ENCODE measurements at regions not wholly inside any gene's neighbourhood (a gene's known extent, or its start where the extent isn't known, plus 50 kb on each side); places are given as distances from the start of the nearest gene placed in this dataset.

- TF ChIP-seq CTCF (IDR thresholded peaks at IDR 0.05; ENCODE audit: borderline replicate concordance, extremely low read depth, low read length, poor library complexity, severe bottlenecking), result no peak
- no peak for TF ChIP-seq EZH2 (IDR thresholded peaks at IDR 0.05; ENCODE audit: borderline replicate concordance, low read depth, low read length, severe bottlenecking)
Observed at GRCh38 chr4:149005191-149005590, 563.0 kb upstream of the NR3C2 start.
